Astrocyte (in vitro differentiated cells and primary cell): ENCODE measurements at regions not wholly inside any gene's neighbourhood (a gene's known extent, or its start where the extent isn't known, plus 50 kb on each side); places are given as distances from the start of the nearest gene placed in this dataset.

Experiments
- DNase-seq: peaks from one replicate; pipeline ENCODE4 v3.0.0-alpha.2; 2010; ENCODE audit warnings: low read depth
- FAIRE-seq: peaks from 2 replicates; lab custom pipeline; 2011; peaks lifted over from hg19 to GRCh38; lab: Jason Lieb, UNC
- H2AFZ ChIP-seq: 2 replicates; pipeline ENCODE4 v1.6.0; 2012; ENCODE audit warnings: low read depth, low read length, inconsistent platforms
- H3K27ac ChIP-seq: 2 replicates; pipeline ENCODE4 v1.5.1; 2011; ENCODE audit warnings: low read depth, low read length, inconsistent platforms
- H3K27me3 ChIP-seq: 2 replicates; pipeline ENCODE4 v1.6.0; 2011; ENCODE audit warnings: low read length, inconsistent platforms; ENCODE audit not compliant: insufficient read depth
- H3K36me3 ChIP-seq: 2 replicates; pipeline ENCODE4 v1.5.1; 2011; ENCODE audit warnings: low read length, inconsistent platforms; ENCODE audit not compliant: insufficient read depth
- H3K4me1 ChIP-seq: 2 replicates; pipeline ENCODE4 v1.5.1; 2011; ENCODE audit warnings: low read length, inconsistent platforms; ENCODE audit not compliant: insufficient read depth
- H3K4me2 ChIP-seq: 2 replicates; pipeline ENCODE4 v1.6.0; 2012; ENCODE audit warnings: low read length, inconsistent platforms
- H3K4me3 ChIP-seq: 2 replicates; pipeline ENCODE4 v1.5.1; 2011; ENCODE audit warnings: low read depth, mild to moderate bottlenecking, low read length, inconsistent platforms; ENCODE audit not compliant: insufficient read depth
- H3K79me2 ChIP-seq: 2 replicates; pipeline ENCODE4 v1.6.0; 2012; ENCODE audit warnings: mild to moderate bottlenecking, low read length, inconsistent platforms; ENCODE audit not compliant: insufficient read depth
- H3K9ac ChIP-seq: 2 replicates; pipeline ENCODE4 v1.6.0; 2012; ENCODE audit warnings: mild to moderate bottlenecking, low read length, inconsistent platforms
- H3K9me3 ChIP-seq: 2 replicates; pipeline ENCODE4 v1.5.1; 2012; ENCODE audit warnings: low read depth, mild to moderate bottlenecking, low read length, inconsistent platforms; ENCODE audit not compliant: insufficient read depth
- H4K20me1 ChIP-seq: 2 replicates; pipeline ENCODE4 v1.6.0; 2012; ENCODE audit warnings: low read length, inconsistent platforms; ENCODE audit not compliant: insufficient read depth
- H3K27ac Mint-ChIP-seq: one replicate; pipeline ENCODE4 v1.8.0; 2021; ENCODE audit warnings: mild to moderate bottlenecking, mixed read lengths; ENCODE audit not compliant: unreplicated experiment
- H3K27me3 Mint-ChIP-seq: one replicate; pipeline ENCODE4 v1.8.0; 2021; ENCODE audit warnings: low read depth, mixed read lengths; ENCODE audit not compliant: unreplicated experiment
- H3K36me3 Mint-ChIP-seq: one replicate; pipeline ENCODE4 v1.8.0; 2021; ENCODE audit warnings: low read depth, mixed read lengths; ENCODE audit not compliant: unreplicated experiment
- H3K4me1 Mint-ChIP-seq: one replicate; pipeline ENCODE4 v1.8.0; 2021; ENCODE audit warnings: low read depth, mixed read lengths; ENCODE audit not compliant: unreplicated experiment
- H3K4me3 Mint-ChIP-seq: one replicate; pipeline ENCODE4 v1.8.0; 2021; ENCODE audit warnings: mild to moderate bottlenecking, moderate library complexity, mixed read lengths; ENCODE audit not compliant: unreplicated experiment
- H3K9me3 Mint-ChIP-seq: one replicate; pipeline ENCODE4 v1.8.0; 2021; ENCODE audit warnings: mild to moderate bottlenecking, mixed read lengths; ENCODE audit not compliant: unreplicated experiment
- EZH2 ChIP-seq: IDR thresholded peaks from 2 replicates; pipeline ENCODE4 v1.6.1; 2012; ENCODE audit warnings: mild to moderate bottlenecking, low read length, inconsistent platforms; ENCODE audit not compliant: insufficient read depth
- TF ChIP-seq, protein P1 (sequence below): IDR thresholded peaks from 2 replicates; pipeline ENCODE4 v1.5.1; 2011; ENCODE audit warnings: low read depth, mild to moderate bottlenecking, inconsistent platforms, low read length, moderate library complexity; ENCODE audit not compliant: insufficient read depth

DNA sequence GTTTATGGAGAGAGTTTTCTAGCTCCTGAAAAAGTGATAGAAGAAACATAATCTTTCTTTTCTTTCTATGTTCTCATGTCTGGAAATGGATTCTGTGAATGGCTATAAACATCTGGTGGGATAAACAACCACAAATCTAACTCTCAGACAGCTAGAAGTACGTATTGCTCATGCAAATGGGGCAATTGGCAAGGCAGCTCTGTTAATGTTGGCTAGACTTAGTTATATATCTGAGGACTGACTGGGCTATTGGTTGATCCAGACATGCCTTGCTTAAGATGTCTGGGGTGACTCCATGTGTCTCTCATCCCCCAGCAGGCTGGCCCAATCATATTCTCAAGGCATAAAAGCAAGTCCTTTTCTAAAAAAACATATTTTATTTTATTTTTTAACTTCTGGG, 939.2 kb upstream of the NRXN1 start:
- Histone ChIP-seq H3K4me1 (no peaks in the 10 kb centered on the region), H3K9me3 (no peaks in the 10 kb centered on the region), H4K20me1 (no peaks in the 10 kb centered on the region), H2AFZ (no peak overlapping the region), H3K27ac (no peak overlapping the region), H3K36me3 (no peaks in the 10 kb centered on the region), H3K27me3 (no peaks in the 10 kb centered on the region), H3K79me2 (no peaks in the 10 kb centered on the region), H3K4me2 (no peak overlapping the region), H3K4me3 (no peak overlapping the region), H3K9ac (no peak overlapping the region)
- Mint-ChIP-seq H3K9me3 (no peaks in the 10 kb centered on the region), H3K4me3 (no peak overlapping the region), H3K27ac (no peak overlapping the region), H3K4me1 (no peaks in the 10 kb centered on the region), H3K27me3 (no peaks in the 10 kb centered on the region), H3K36me3 (no peaks in the 10 kb centered on the region)
- FAIRE-seq = no peak
- no peak for TF ChIP-seq EZH2
- TF ChIP-seq, protein P1, sequence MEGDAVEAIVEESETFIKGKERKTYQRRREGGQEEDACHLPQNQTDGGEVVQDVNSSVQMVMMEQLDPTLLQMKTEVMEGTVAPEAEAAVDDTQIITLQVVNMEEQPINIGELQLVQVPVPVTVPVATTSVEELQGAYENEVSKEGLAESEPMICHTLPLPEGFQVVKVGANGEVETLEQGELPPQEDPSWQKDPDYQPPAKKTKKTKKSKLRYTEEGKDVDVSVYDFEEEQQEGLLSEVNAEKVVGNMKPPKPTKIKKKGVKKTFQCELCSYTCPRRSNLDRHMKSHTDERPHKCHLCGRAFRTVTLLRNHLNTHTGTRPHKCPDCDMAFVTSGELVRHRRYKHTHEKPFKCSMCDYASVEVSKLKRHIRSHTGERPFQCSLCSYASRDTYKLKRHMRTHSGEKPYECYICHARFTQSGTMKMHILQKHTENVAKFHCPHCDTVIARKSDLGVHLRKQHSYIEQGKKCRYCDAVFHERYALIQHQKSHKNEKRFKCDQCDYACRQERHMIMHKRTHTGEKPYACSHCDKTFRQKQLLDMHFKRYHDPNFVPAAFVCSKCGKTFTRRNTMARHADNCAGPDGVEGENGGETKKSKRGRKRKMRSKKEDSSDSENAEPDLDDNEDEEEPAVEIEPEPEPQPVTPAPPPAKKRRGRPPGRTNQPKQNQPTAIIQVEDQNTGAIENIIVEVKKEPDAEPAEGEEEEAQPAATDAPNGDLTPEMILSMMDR = no peak
- DNase-seq = peak; percentile 4

DNA sequence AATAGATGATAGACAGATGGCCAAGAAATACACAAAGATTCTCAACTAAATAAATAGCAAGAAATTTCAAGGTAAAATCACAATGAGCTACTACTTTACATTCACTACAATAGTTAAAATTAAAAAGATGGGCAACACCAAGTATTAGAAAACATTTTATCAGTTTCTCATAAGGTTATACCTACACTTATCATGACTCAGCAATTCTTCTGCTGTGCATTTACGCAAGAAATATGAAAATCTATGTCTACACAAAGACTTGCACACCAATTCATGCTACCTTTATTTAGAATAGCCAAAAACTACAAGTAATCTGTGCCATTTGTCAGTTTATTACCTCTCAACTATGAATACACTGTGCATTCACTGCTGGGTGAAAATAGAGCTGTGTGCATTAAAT, 937.4 kb upstream of the NRXN1 start:
- Histone ChIP-seq H3K4me2 (no peak overlapping the region), H4K20me1 (no peaks in the 10 kb centered on the region), H3K27ac (no peak overlapping the region), H3K4me3 (no peak overlapping the region), H3K36me3 (no peaks in the 10 kb centered on the region), H3K9me3 (no peaks in the 10 kb centered on the region), H3K79me2 (no peaks in the 10 kb centered on the region), H3K27me3 (no peaks in the 10 kb centered on the region), H2AFZ (no peak overlapping the region), H3K4me1 (no peaks in the 10 kb centered on the region), H3K9ac (no peak overlapping the region)
- no peaks in the 10 kb centered on the region for H3K4me1 Mint-ChIP-seq
- no peak overlapping the region for H3K4me3 Mint-ChIP-seq
- H3K27ac Mint-ChIP-seq = no peak overlapping the region
- FAIRE-seq (no peak), DNase-seq (no peak)
- no peaks in the 10 kb centered on the region for H3K27me3 Mint-ChIP-seq
- no peaks in the 10 kb centered on the region for H3K36me3 Mint-ChIP-seq
- TF ChIP-seq EZH2 = no peak
- TF ChIP-seq, protein P1 = no peak
- no peaks in the 10 kb centered on the region for H3K9me3 Mint-ChIP-seq

DNA sequence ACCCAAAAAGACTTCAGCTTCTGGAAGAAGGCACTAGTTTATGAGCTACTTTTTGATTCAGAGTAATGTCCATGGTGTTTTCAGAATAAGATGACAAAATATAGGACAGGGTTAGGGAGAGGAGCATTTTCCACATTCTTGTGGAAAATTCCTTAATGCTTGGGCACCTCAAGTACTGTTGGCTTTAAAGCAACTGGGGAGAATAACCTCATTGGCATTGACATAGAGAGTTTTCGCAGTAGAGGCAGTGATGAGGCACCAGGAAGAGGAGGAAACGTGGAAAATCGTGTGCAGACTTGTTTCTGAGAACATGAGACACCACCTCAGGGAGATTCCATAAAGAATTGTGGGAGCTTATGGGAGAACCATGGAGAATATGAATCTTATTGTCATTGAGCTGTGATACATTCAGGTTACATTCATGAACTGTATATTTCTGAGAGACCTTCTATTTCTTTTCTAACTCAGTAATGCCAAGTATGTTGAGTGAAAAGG, 929.0 kb upstream of the NRXN1 start:
- Histone ChIP-seq H3K4me2 (no peak overlapping the region), H4K20me1 (no peaks in the 10 kb centered on the region), H2AFZ (no peak overlapping the region), H3K79me2 (no peaks in the 10 kb centered on the region), H3K9me3 (no peaks in the 10 kb centered on the region), H3K36me3 (no peaks in the 10 kb centered on the region), H3K4me3 (no peak overlapping the region), H3K27me3 (no peaks in the 10 kb centered on the region), H3K9ac (no peak overlapping the region), H3K4me1 (peaks cover 4% of the 10 kb centered on the region), H3K27ac (peak overlapping the region; percentile 24)
- TF ChIP-seq, protein P1 = no peak
- no peak for TF ChIP-seq EZH2
- Mint-ChIP-seq H3K36me3 (no peaks in the 10 kb centered on the region), H3K9me3 (no peaks in the 10 kb centered on the region), H3K4me1 (no peaks in the 10 kb centered on the region), H3K4me3 (no peak overlapping the region), H3K27ac (no peak overlapping the region), H3K27me3 (no peaks in the 10 kb centered on the region)
- FAIRE-seq (no peak), DNase-seq (peak; percentile 14)
